ENCODE measurements at regions not wholly inside any gene's neighbourhood (a gene's known extent, or its start where the extent isn't known, plus 50 kb on each side); places are given as distances from the start of the nearest gene placed in this dataset.
"Not testable (repeated sequence)": the region's sequence is repeated elsewhere in the genome, so short reads cannot be mapped to it uniquely, and the experiment has no call there.

GRCh38 chr5:117411701-117412100, 837.1 kb upstream of the SEMA6A start:
- DNase-seq (ENCODE audit: low read depth in 3 of 3, low spot score in 2 of 3): no peak

DNA sequence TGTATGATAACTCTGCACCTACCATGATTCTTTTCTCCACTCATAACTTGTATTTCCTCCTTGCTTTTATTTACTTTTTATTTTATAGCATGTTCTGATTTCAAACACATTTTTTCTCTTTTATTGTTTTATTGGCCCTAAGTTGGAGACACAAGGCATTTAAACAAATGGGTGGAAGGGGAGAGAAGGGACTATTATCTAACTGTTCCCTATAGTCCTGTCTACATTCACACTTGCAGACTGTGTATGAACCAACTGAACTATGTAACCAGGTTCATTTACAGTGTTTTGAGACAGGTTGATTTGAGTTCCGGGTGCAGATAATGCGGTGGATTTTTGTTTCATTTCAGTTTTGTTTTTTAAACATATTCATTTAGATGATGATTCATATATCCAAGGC, 830.6 kb upstream of the SEMA6A start:
- DNase-seq (ENCODE audit: low read depth in 3 of 3, low spot score in 2 of 3): no peak

- DNase-seq (ENCODE audit: low read depth in 3 of 3, low spot score in 2 of 3): no peak
Measured at GRCh38 chr5:117394506-117395157, 820.0 kb upstream of the SEMA6A start.

DNA sequence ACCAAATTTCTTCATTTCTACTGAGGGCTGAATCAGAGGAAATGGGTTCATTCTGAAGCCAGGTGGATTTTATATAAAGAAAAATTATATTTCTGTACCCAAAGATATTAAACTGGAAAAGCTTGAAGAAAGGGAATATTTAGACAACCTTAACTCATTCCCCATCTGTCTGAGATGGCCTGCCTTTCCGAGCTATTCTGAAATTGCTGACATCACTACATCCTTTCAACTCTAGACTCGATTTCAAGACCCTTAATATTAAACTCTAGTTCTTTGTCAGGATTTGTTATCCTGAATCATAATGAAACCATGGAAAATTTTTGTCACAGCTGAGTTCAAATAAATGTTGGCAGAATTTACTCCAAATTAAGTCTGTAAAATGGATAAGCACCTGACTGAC, 818.5 kb upstream of the SEMA6A start:
- DNase-seq (ENCODE audit: low read depth in 3 of 3, low spot score in 2 of 3): no peak

- DNase-seq (ENCODE audit: low read depth in 3 of 3, low spot score in 2 of 3): no peak
Measured at GRCh38 chr5:117380316-117380715, 805.7 kb upstream of the SEMA6A start.

DNA sequence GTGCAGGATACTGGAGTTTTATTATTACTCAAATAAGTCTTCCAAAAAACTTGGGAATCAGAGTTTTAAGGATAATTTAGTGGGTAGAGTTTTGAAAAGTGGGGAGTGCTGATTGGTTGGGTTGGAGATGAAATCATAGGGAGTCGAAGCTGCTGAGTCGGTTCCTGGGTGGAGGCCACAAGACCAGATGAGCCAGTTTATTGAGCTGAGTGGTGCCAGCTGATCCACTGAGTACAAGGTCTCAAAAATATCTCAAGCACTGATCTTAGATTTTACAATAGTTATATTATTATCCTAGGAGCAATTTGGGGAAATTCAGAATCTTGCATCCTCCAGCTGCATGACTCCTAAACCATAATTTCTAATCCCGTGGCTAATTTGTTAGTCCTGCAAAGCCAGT, 804.9 kb upstream of the SEMA6A start:
- DNase-seq (ENCODE audit: low read depth in 3 of 3, low spot score in 2 of 3): no peak

DNA sequence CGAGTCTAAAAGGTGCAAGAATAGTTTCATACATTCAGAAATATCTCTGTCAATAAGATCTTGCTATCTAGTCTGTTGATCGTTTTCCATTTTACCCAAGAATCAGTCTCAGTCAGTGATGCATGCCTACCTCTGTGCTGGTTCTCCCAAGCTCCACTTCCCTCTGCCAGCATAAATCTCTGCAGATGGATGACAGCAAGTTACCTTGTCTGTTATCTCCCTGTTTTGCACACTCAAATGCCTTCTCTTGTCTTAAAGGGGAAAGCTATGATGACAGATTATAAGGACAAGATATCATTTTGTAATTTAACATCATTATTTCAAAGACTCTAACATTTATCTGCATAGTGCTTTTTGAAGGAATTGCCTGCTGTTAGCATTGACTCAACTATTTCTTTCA, 802.1 kb upstream of the SEMA6A start:
- DNase-seq (ENCODE audit: low read depth in 3 of 3, low spot score in 2 of 3): no peak

- DNase-seq (ENCODE audit: low read depth in 3 of 3, low spot score in 2 of 3): no peak
Measured at GRCh38 chr5:117359895-117360294, 785.3 kb upstream of the SEMA6A start.

- DNase-seq (ENCODE audit: low read depth in 3 of 3, low spot score in 2 of 3): no peak
Measured at GRCh38 chr5:117357886-117358285, 783.3 kb upstream of the SEMA6A start.

GRCh38 chr5:117347280-117347679, 772.7 kb upstream of the SEMA6A start:
- DNase-seq (ENCODE audit: low read depth in 3 of 3, low spot score in 2 of 3): no peak

- DNase-seq (ENCODE audit: low read depth in 3 of 3, low spot score in 2 of 3): not testable (repeated sequence)
Measured at GRCh38 chr5:117343726-117344125, 769.1 kb upstream of the SEMA6A start.

GRCh38 chr5:117337064-117337749, 762.6 kb upstream of the SEMA6A start:
- no peak for DNase-seq (ENCODE audit: low read depth in 3 of 3, low spot score in 2 of 3)

GRCh38 chr5:117336208-117336607, 761.6 kb upstream of the SEMA6A start:
- no peak for DNase-seq (ENCODE audit: low read depth in 3 of 3, low spot score in 2 of 3)

DNA sequence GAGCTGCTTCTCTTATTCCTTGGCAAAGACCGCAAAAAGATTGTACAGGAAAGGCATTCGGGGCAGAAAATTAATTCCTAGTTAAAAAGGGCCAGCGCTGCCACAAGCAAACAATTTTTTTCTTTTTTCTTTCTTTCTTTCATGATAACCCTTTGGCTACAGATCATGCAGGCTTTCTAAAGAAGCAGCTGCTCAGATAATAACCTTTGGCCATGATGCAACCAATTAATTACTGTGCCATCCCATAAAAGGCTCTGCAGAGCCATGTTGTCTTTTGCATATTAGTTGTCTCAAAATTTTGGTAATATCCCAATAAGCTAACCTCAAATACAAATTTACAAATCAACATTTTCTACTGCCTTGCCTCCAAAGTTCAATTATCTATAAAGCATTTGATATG, 758.4 kb upstream of the SEMA6A start:
- DNase-seq (ENCODE audit: low read depth in 3 of 3, low spot score in 2 of 3): no peak

GRCh38 chr5:117332341-117332740, 757.7 kb upstream of the SEMA6A start:
- no peak for DNase-seq (ENCODE audit: low read depth in 3 of 3, low spot score in 2 of 3)

- no peak for DNase-seq (ENCODE audit: low read depth in 3 of 3, low spot score in 2 of 3)
Measured at GRCh38 chr5:117327511-117327910, 752.9 kb upstream of the SEMA6A start.

DNA sequence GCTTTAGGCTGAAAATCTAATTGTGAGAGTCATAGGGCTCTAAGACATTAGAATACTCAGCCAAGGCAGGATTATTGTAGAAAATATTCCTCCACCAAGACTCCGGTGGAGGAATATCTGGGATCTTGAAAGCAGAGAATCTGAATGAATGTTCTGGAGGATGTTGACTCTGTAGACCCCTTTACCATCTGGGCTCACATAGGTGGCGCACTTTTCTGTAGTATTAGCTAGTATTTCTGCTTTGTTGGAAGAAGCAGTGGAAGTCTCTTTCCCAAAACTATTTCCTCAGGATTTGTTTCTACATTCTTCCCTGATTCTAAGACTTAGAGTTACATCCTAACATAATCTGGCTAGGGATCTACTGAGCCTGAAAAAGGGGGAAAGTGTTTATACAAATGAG, 752.4 kb upstream of the SEMA6A start:
- no peak for DNase-seq (ENCODE audit: low read depth in 3 of 3, low spot score in 2 of 3)

GRCh38 chr5:117318528-117318927, 743.9 kb upstream of the SEMA6A start:
- no peak for DNase-seq (ENCODE audit: low read depth in 3 of 3, low spot score in 2 of 3)

GRCh38 chr5:117315170-117315569, 740.5 kb upstream of the SEMA6A start:
- DNase-seq (ENCODE audit: low read depth in 3 of 3, low spot score in 2 of 3): no peak

- not testable (repeated sequence) for DNase-seq (ENCODE audit: low read depth in 3 of 3, low spot score in 2 of 3)
Measured at GRCh38 chr5:117304512-117305107, 730.0 kb upstream of the SEMA6A start.

- DNase-seq (ENCODE audit: low read depth in 3 of 3, low spot score in 2 of 3): no peak
Measured at GRCh38 chr5:117302949-117303348, 728.3 kb upstream of the SEMA6A start.

DNA sequence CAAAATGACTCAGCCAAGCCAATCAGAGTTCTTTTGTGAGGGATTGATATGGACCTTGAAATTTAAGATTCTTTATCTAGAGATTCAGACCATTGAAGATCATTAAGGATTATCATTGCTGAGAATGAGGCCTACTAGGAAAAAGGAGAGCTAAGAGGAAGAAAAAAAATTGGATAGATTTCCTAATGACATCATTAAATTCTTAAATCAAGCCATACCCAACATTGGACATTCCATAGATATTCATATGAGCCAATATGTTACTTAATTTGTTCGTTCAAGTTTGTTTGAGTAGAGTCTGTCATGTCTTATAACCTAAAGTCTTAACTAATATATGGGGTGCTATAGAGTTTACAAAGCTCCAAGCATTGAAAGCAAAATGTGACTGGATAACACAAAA, 727.9 kb upstream of the SEMA6A start:
- no peak for DNase-seq (ENCODE audit: low read depth in 3 of 3, low spot score in 2 of 3)
